GM18909 (cell line): ENCODE measurements at regions not wholly inside any gene's neighbourhood (a gene's known extent, or its start where the extent isn't known, plus 50 kb on each side); places are given as distances from the start of the nearest gene placed in this dataset.

Experiments used
- ATAC-seq: cut with Tn5 transposase; IDR thresholded peaks from one replicate; pipeline ENCODE4 v1.9.1; 2021; ENCODE audit warnings: mild to moderate bottlenecking; ENCODE audit not compliant: unreplicated experiment, poor library complexity

- no peak for ATAC-seq
Measured at GRCh38 chrX:4186331-4186730, 472.9 kb upstream of the PRKX start.

- ATAC-seq = no peak
Measured at GRCh38 chrX:4185086-4185485, 471.6 kb upstream of the PRKX start.

- no peak for ATAC-seq
Measured at GRCh38 chrX:4182408-4182806, 469.0 kb upstream of the PRKX start.

DNA sequence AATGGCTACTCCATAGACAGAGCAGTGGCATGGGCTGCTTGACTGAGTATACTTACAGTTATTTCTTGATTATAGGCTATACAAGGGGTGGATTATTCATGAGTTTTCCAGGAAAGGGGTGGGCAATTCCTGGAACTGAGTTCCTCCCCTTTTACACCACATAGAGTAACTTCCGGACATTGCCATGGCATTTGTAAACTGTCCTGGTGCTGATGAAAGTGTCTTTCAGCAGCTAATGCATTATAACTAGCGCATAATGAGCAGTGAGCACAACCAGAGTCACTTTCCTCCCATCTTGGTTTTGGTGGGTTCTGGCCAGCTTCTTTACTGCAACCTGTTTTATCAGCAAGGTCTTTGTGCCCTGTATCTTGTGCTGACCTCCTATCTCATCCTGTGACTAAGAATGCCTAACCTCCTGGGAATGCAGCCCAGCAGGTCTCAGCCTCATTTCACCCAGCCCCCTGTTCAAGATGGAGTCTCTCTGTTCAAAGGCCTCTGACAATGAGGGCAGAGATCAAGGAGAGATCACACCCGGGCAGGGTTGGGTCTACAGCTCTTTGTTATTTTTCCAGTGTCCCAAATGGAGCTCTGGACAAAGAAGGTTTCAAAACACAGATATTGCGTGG, 468.4 kb upstream of the PRKX start:
- ATAC-seq = no peak

DNA sequence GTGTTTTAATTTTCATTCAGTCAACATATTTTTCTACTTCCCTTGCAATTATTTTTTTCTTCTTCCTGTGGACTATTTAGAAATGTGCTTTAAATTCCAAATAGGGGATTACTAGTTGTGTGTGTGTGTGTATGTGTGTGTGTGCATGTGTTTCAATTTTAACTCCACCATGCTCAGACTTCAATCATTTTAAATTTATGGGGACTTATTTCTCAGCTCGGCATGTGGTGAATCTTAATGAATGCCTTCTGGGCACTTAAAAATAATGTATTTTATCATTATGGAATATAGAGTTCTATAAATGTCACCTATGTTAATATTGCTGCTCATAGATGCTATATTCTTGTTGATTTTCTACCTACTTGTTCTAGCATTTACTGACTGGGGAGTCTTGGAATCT, 465.6 kb upstream of the PRKX start:
- ATAC-seq = no peak

GRCh38 chrX:4175221-4175620, 461.8 kb upstream of the PRKX start:
- no peak for ATAC-seq

DNA sequence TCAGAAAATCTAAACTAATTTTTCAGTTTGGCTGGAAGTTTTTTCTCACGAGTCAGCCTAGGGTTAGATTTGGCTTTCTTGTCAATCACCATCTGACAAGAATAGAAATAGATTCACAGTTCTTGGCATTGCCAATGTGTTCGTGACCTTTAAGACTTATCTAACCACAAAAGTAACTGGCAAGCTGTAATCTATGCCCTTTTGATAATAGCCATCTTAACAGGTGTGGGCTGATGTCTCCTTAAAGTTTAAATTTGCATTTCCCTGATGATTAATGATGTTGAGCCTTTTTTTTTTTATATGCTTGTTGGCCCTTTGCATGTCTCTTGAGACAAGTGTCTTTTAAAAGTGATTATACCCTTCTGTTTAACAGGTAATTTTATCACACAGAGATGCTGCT, 460.3 kb upstream of the PRKX start:
- no peak for ATAC-seq

GRCh38 chrX:4151798-4152197, 438.3 kb upstream of the PRKX start:
- no peak for ATAC-seq

- no peak for ATAC-seq
Measured at GRCh38 chrX:4150259-4150658, 436.8 kb upstream of the PRKX start.

GRCh38 chrX:4129626-4130025, 416.2 kb upstream of the PRKX start:
- ATAC-seq = no peak

DNA sequence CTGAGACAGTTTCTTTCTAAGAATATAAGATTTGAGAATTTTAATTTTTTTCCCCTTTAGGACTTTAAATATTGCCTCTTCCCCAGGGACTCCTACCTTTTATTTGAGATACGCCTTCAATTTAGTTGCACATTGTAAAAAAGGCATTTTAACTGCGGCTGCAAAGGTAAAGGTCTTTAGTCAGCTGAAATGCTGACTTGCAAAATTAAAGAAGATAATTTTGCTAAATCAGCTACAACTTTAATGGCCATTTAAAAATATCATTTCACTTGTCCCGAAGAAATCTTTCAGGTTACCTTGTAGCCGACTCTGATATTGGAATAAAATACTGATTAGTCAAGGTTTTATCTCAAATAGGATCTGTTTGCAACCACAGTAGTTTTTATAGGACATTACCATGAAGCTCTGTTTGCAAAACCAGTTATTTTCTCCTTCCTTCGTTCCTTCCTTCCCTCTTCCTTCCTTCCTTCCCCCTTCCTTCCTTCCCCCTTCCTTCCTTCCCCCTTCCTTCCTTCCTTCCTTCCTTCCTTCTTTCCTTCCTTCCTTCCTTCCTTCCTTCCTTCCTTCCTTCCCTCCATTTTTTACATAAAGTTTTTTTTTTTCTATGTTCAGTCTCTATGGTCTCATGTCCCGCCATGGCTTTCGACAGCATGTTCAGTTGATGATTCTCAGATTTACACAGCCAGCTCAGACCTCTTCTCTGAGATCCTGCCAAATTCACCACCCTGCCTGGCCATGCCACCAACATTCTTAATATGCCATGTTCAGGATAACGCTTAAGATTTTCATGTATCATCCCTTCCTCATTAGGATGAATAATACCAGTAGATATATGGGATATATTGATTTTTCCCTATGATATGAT, 405.4 kb upstream of the PRKX start:
- ATAC-seq = no peak

DNA sequence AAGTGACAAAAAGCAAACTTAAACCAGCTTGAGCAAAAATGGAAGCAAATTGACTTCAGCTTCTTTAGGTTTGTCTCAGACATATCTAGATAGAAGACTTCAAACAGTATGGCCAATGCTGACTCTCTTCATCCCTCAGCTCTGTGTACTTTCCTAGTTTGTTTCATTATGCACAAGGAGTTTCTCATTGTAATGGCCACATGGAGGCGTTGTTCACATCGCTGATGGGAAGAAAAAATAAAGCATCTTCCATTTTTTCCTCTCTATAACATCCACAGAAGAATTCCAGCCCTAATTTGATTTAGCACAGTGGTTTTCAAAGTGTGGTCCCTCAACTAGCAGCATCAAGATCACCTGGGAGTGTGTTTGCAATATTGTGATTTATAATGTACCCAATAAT, 397.5 kb upstream of the PRKX start:
- no peak for ATAC-seq

- ATAC-seq = no peak
Measured at GRCh38 chrX:4094926-4095325, 381.5 kb upstream of the PRKX start.

DNA sequence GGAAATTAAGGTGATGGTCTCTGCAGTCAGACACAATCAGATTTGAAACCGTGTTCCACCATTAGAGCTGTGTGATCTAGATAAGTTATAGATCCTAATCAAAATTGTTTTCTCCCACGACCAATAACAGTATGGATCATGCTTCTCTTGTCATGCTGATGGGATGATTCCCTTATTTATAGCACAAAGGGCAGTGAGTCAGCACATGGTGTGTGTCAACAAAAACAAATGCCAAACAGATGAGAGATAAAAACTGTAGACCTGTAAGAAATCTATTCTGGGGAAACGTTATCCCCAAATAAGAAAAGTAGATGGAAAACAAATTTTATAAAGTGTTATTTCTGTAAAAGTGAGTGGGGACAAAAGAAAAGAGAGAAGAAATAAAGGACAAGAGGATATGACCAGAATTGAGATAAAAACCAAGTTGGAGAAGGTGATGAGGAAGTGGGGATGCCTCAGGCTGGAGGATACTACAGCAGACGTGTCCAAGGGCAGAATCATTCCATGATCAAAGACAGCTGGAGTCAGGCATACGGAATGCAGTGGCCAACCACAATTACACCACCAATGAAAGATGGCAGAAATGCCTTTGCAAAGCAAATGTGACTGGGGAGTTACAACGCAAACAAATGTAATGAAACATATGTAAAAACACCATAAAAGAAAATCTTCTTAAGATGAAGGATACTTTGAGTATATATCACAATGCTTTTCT, 377.8 kb upstream of the PRKX start:
- no peak for ATAC-seq

- no peak for ATAC-seq
Measured at GRCh38 chrX:4059893-4060292, 346.4 kb upstream of the PRKX start.

- no peak for ATAC-seq
Measured at GRCh38 chrX:4043951-4044350, 330.5 kb upstream of the PRKX start.

DNA sequence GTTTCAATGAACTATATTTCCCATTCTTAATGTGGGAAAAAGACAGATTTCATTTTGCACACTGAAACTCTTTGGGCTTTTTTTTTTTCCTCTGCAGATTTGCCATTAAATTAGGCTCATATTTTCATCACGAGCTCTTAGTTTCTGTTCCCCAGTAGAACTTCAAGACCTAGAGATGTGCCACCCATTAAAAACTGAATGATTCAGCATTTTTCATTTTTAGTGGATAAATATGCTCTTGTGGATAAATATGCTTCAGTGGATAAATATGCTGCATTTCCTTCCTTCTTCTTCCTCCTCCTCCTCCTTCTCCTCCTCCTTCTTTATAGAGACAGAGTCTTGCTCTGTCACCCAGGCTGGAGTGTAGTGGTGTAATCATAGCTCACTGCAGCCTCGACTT, 322.4 kb upstream of the PRKX start:
- no peak for ATAC-seq

GRCh38 chrX:4028151-4028550, 314.7 kb upstream of the PRKX start:
- no peak for ATAC-seq

DNA sequence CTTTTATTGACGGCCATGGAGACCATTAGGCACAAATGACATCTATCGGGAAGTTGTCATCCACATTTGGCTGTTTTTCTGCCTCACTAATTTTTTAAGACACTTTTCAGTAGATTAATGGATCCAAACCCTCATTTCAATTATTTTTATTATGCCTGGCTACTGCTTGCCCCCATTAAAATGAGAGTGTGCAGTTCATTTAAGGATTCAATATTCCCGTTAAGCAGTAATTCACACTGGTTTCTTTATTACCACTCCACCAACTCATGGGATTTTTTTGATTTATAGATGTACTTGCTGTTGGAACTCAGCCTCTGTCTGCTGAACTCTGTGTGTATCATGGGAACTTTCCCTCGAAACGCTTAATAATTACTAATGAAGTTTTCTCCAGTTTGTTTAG, 291.8 kb upstream of the PRKX start:
- ATAC-seq = no peak

DNA sequence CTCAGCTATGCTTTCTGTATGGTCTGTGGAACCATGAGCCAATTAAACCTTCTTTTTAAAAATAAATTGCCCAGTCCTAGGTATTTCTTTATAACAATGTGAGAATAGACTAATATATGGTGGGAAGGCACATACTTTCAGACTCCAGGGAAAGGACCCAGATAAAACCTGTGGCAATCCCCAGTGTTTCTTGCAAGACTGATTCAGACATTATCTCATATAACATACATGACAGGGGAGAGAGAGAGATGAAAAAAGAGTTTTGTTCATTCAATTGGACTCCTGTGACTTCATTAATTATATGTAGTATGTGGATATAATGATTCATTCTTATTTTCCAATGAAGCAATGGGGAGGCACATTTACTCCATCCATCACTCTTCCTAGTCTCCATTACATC, 291.4 kb upstream of the PRKX start:
- no peak for ATAC-seq

- no peak for ATAC-seq
Measured at GRCh38 chrX:3994315-3994714, 280.9 kb upstream of the PRKX start.
